ENCODE measurements at regions not wholly inside any gene's neighbourhood (a gene's known extent, or its start where the extent isn't known, plus 50 kb on each side); places are given as distances from the start of the nearest gene placed in this dataset.

GRCh38 chr11:92447586-92447985 lies 223.0 kb downstream of the FAT3 start:
- Histone ChIP-seq H3K27ac (ENCODE audit: low read length) (no peak overlapping the region), H3K4me3 (ENCODE audit: low read length) (no peak overlapping the region), H3K36me3 (ENCODE audit: control insufficient read depth, insufficient read depth, low read length) (no peaks in the 10 kb centered on the region), H3K27me3 (ENCODE audit: control insufficient read depth, insufficient read depth, low read length) (no peaks in the 10 kb centered on the region), H3K4me1 (ENCODE audit: control insufficient read depth, insufficient read depth, low read length) (no peaks in the 10 kb centered on the region), H3K9me3 (ENCODE audit: control insufficient read depth, insufficient read depth, low read length) (no peaks in the 10 kb centered on the region)
- WGBS (ENCODE audit: insufficient coverage), result 91% methylated on average over 3 of the region's 3 CpGs
- Mint-ChIP-seq H3K4me1 (no peaks in the 10 kb centered on the region), H3K36me3 (no peaks in the 10 kb centered on the region), H3K27me3 (ENCODE audit: low read depth in 2 of 2) (no peaks in the 10 kb centered on the region), H3K9me3 (peaks cover 2 to 5% of the 10 kb centered on the region in 2 donors), H3K4me3 (no peak overlapping the region), H3K27ac (no peak overlapping the region)
- intact Hi-C loops (cut with micrococcal nuclease), result no loop called here
- DNase-seq (no peak), ATAC-seq (no peak)
- TF ChIP-seq, protein P1, sequence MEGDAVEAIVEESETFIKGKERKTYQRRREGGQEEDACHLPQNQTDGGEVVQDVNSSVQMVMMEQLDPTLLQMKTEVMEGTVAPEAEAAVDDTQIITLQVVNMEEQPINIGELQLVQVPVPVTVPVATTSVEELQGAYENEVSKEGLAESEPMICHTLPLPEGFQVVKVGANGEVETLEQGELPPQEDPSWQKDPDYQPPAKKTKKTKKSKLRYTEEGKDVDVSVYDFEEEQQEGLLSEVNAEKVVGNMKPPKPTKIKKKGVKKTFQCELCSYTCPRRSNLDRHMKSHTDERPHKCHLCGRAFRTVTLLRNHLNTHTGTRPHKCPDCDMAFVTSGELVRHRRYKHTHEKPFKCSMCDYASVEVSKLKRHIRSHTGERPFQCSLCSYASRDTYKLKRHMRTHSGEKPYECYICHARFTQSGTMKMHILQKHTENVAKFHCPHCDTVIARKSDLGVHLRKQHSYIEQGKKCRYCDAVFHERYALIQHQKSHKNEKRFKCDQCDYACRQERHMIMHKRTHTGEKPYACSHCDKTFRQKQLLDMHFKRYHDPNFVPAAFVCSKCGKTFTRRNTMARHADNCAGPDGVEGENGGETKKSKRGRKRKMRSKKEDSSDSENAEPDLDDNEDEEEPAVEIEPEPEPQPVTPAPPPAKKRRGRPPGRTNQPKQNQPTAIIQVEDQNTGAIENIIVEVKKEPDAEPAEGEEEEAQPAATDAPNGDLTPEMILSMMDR (IDR thresholded peaks at IDR 0.05), result no peak

DNA sequence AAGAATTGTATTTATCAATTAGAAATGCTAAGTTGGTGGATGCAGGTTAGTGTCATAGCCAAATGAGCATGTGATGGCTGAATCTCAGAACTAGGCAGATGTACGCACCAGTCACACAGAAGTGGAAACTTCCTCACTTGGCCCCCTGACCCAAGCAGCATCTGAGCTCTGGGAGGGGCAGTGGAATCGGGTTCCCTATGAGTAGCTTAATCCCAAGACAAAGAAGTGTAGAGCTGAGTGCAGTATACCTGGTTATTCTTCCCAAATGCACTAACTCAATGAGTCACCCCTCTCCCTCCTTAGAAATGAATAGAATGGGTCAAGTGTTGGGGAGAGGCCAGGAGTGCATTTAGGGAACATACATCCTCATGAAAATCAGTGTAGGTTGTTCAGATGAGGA lies 224.6 kb downstream of the FAT3 start:
- H3K27ac Mint-ChIP-seq, result no peak overlapping the region
- TF ChIP-seq, protein P1 (IDR thresholded peaks at IDR 0.05), result no peak
- no peak overlapping the region for H3K4me3 ChIP-seq (ENCODE audit: low read length)
- DNase-seq (no peak), ATAC-seq (no peak)
- no peaks in the 10 kb centered on the region for H3K27me3 ChIP-seq (ENCODE audit: control insufficient read depth, insufficient read depth, low read length)
- intact Hi-C loops (cut with micrococcal nuclease), result no loop called here
- no peak overlapping the region for H3K27ac ChIP-seq (ENCODE audit: low read length)
- 94% methylated on average over 2 of the region's 2 CpGs for WGBS (ENCODE audit: insufficient coverage)
- H3K4me1 ChIP-seq (ENCODE audit: control insufficient read depth, insufficient read depth, low read length), result no peaks in the 10 kb centered on the region
- H3K4me3 Mint-ChIP-seq, result no peak overlapping the region
- no peaks in the 10 kb centered on the region for H3K9me3 ChIP-seq (ENCODE audit: control insufficient read depth, insufficient read depth, low read length)
- H3K36me3 ChIP-seq (ENCODE audit: control insufficient read depth, insufficient read depth, low read length), result no peaks in the 10 kb centered on the region
- peaks cover 3 to 4% of the 10 kb centered on the region in 2 donors for H3K9me3 Mint-ChIP-seq
- H3K36me3 Mint-ChIP-seq, result no peaks in the 10 kb centered on the region
- no peaks in the 10 kb centered on the region for H3K27me3 Mint-ChIP-seq (ENCODE audit: low read depth in 2 of 2)
- H3K4me1 Mint-ChIP-seq, result no peaks in the 10 kb centered on the region

DNA sequence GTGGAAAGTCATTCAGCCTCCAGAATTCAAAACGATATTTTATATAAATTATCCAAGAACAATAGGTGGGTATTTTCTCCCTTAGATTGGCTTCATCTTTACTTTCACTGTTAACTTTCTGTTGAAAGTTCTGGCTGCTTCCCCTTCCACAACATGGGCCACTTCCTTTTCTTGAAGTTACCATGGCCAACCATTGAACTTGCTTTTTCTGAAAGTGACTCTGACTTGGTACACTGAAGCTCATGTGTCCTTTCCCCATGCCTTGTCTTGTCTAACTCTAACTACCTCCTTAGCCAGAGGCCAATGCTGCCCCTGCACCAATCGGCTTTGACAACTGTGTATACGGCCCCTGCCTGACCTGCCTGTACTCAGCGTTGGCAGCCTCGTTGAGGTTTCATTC lies 225.2 kb downstream of the FAT3 start:
- no peaks in the 10 kb centered on the region for H3K36me3 ChIP-seq (ENCODE audit: control insufficient read depth, insufficient read depth, low read length)
- Mint-ChIP-seq H3K4me1 (no peaks in the 10 kb centered on the region), H3K27ac (no peak overlapping the region), H3K36me3 (no peaks in the 10 kb centered on the region), H3K9me3 (peaks cover 3 to 4% of the 10 kb centered on the region in 2 donors), H3K4me3 (no peak overlapping the region), H3K27me3 (ENCODE audit: low read depth in 2 of 2) (no peaks in the 10 kb centered on the region)
- no peaks in the 10 kb centered on the region for H3K4me1 ChIP-seq (ENCODE audit: control insufficient read depth, insufficient read depth, low read length)
- no peak for ATAC-seq
- DNase-seq, result no peak
- no peaks in the 10 kb centered on the region for H3K9me3 ChIP-seq (ENCODE audit: control insufficient read depth, insufficient read depth, low read length)
- H3K27me3 ChIP-seq (ENCODE audit: control insufficient read depth, insufficient read depth, low read length), result no peaks in the 10 kb centered on the region
- H3K27ac ChIP-seq (ENCODE audit: low read length), result no peak overlapping the region
- intact Hi-C loops (cut with micrococcal nuclease), result no loop called here
- TF ChIP-seq, protein P1 (IDR thresholded peaks at IDR 0.05), result no peak
- WGBS (ENCODE audit: insufficient coverage), result 85% methylated on average over 2 of the region's 5 CpGs
- no peak overlapping the region for H3K4me3 ChIP-seq (ENCODE audit: low read length)

- no peak overlapping the region for H3K27ac ChIP-seq (ENCODE audit: low read length)
- H3K9me3 ChIP-seq (ENCODE audit: control insufficient read depth, insufficient read depth, low read length), result no peaks in the 10 kb centered on the region
- no peaks in the 10 kb centered on the region for H3K4me1 ChIP-seq (ENCODE audit: control insufficient read depth, insufficient read depth, low read length)
- H3K9me3 Mint-ChIP-seq, result peaks cover 0 to 4% of the 10 kb centered on the region in 2 donors
- WGBS (ENCODE audit: insufficient coverage), result 91% methylated on average over 4 of the region's 4 CpGs
- DNase-seq, result no peak
- H3K36me3 ChIP-seq (ENCODE audit: control insufficient read depth, insufficient read depth, low read length), result no peaks in the 10 kb centered on the region
- H3K4me1 Mint-ChIP-seq, result no peaks in the 10 kb centered on the region
- intact Hi-C loops (cut with micrococcal nuclease), result no loop called here
- no peak overlapping the region for H3K27ac Mint-ChIP-seq
- H3K27me3 ChIP-seq (ENCODE audit: control insufficient read depth, insufficient read depth, low read length), result no peaks in the 10 kb centered on the region
- no peak overlapping the region for H3K4me3 Mint-ChIP-seq
- ATAC-seq, result no peak
- TF ChIP-seq, protein P1 (IDR thresholded peaks at IDR 0.05), result no peak
- H3K36me3 Mint-ChIP-seq, result no peaks in the 10 kb centered on the region
- no peak overlapping the region for H3K4me3 ChIP-seq (ENCODE audit: low read length)
- H3K27me3 Mint-ChIP-seq (ENCODE audit: low read depth in 2 of 2), result no peaks in the 10 kb centered on the region
Observed at GRCh38 chr11:92451063-92451462, 226.4 kb downstream of the FAT3 start.
